GM12878 (cell line): ENCODE measurements at regions not wholly inside any gene's neighbourhood (a gene's known extent, or its start where the extent isn't known, plus 50 kb on each side); places are given as distances from the start of the nearest gene placed in this dataset.

ENCODE experiments used
- IKZF1 ChIP-seq: fragments of 450-650 bp; conservative IDR thresholded peaks from 2 replicates; pipeline ENCODE4 v1.6.1; 2017; ENCODE audit warnings: antibody characterized with exemption, mild to moderate bottlenecking
- IRF4 ChIP-seq: IDR thresholded peaks from 2 replicates; pipeline ENCODE4 v1.6.1; 2011; ENCODE audit warnings: low read depth, low read length
- NFYA ChIP-seq: IDR thresholded peaks from 2 replicates; pipeline ENCODE4 v1.6.1; 2011; ENCODE audit warnings: low read depth, mild to moderate bottlenecking, low read length, improper control_type of control experiment, borderline replicate concordance
- RB1 ChIP-seq: fragments of 450-650 bp; formaldehyde crosslinking; IDR thresholded peaks from 2 replicates; pipeline ENCODE4 v1.6.1; 2017; ENCODE audit warnings: mild to moderate bottlenecking, borderline replicate concordance
- RELB ChIP-seq: fragments of 450-650 bp; IDR thresholded peaks from 2 replicates; pipeline ENCODE4 v1.6.1; 2017; ENCODE audit warnings: low read depth, mild to moderate bottlenecking, moderate library complexity
- ZBED1 ChIP-seq: IDR thresholded peaks from 2 replicates; pipeline ENCODE4 v1.6.1; 2016; ENCODE audit warnings: borderline replicate concordance
- ZBTB4 ChIP-seq: fragments of 450-650 bp; formaldehyde crosslinking; IDR thresholded peaks from 2 replicates; pipeline ENCODE4 v1.4.0; 2022; ENCODE audit warnings: mild to moderate bottlenecking, moderate library complexity
- TF ChIP-seq, protein P1 (sequence below): fragments of 450-650 bp; IDR thresholded peaks from 2 replicates; pipeline ENCODE4 v1.6.1; 2017; ENCODE audit warnings: mild to moderate bottlenecking, low read depth, inconsistent platforms; ENCODE audit not compliant: poor library complexity, severe bottlenecking

- TF ChIP-seq RELB, result no peak
- TF ChIP-seq, protein P1, sequence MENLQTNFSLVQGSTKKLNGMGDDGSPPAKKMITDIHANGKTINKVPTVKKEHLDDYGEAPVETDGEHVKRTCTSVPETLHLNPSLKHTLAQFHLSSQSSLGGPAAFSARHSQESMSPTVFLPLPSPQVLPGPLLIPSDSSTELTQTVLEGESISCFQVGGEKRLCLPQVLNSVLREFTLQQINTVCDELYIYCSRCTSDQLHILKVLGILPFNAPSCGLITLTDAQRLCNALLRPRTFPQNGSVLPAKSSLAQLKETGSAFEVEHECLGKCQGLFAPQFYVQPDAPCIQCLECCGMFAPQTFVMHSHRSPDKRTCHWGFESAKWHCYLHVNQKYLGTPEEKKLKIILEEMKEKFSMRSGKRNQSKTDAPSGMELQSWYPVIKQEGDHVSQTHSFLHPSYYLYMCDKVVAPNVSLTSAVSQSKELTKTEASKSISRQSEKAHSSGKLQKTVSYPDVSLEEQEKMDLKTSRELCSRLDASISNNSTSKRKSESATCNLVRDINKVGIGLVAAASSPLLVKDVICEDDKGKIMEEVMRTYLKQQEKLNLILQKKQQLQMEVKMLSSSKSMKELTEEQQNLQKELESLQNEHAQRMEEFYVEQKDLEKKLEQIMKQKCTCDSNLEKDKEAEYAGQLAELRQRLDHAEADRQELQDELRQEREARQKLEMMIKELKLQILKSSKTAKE, result no peak
- no peak for TF ChIP-seq IKZF1
- TF ChIP-seq IRF4, result no peak
- no peak for TF ChIP-seq ZBTB4 (CRISPR knock-in tag)
- TF ChIP-seq ZBED1, result no peak
- TF ChIP-seq RB1, result no peak
- TF ChIP-seq NFYA, result no peak
These were observed 792.4 kb upstream of the SLITRK5 start (continued) for GRCh38 chr13:86878781-86879180.
